ENCODE measurements at regions not wholly inside any gene's neighbourhood (a gene's known extent, or its start where the extent isn't known, plus 50 kb on each side); places are given as distances from the start of the nearest gene placed in this dataset.
"Not testable (repeated sequence)": the region's sequence is repeated elsewhere in the genome, so short reads cannot be mapped to it uniquely, and the experiment has no call there.

DNA sequence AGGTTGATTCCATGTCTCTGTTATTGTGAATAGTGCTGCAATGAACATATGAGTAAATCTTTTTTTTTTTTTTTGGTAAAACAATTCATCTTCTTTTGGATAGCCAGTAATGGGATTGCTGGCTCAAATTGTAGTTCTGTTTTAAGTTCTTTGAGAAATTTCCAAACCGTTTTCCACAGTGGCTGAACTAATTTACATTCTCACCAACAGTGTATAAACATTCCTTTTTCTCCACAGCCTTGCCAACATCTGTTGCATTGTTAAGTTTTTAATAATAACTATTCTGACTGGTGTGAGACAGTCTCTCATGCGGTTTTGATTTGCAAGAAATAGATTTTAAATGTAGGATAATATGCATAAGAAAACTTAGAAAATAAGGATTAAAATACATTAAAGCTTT lies 279.0 kb upstream of the EPHA3 start:
- no peak overlapping the region for H3K27ac ChIP-seq
- TF ChIP-seq, protein P1, sequence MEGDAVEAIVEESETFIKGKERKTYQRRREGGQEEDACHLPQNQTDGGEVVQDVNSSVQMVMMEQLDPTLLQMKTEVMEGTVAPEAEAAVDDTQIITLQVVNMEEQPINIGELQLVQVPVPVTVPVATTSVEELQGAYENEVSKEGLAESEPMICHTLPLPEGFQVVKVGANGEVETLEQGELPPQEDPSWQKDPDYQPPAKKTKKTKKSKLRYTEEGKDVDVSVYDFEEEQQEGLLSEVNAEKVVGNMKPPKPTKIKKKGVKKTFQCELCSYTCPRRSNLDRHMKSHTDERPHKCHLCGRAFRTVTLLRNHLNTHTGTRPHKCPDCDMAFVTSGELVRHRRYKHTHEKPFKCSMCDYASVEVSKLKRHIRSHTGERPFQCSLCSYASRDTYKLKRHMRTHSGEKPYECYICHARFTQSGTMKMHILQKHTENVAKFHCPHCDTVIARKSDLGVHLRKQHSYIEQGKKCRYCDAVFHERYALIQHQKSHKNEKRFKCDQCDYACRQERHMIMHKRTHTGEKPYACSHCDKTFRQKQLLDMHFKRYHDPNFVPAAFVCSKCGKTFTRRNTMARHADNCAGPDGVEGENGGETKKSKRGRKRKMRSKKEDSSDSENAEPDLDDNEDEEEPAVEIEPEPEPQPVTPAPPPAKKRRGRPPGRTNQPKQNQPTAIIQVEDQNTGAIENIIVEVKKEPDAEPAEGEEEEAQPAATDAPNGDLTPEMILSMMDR (conservative IDR thresholded peaks at IDR 0.05): no peak
- no peak for TF ChIP-seq ZFX (IDR thresholded peaks at IDR 0.05)

DNA sequence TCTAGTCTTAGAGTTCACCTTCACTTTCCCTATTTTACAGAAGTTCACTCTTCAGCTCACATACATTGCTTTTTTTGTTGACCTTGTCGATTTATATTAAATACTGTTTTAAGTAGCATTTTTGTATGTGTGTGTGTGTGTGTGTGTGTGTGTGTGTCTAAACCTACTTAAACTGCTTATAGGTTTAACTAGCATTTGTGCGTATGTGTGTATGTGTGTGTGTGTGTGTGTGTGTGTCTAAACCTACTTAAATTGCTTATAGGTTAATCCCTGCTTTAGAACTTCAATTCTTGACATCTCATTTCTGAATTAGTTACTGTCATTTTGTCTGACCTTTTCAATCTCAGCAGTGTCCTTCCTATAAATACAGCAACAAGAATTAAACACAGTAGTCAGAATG lies 254.8 kb upstream of the EPHA3 start:
- TF ChIP-seq, protein P1 (conservative IDR thresholded peaks at IDR 0.05): no peak
- no peak for TF ChIP-seq ZFX (IDR thresholded peaks at IDR 0.05)
- H3K27ac ChIP-seq: no peak overlapping the region

DNA sequence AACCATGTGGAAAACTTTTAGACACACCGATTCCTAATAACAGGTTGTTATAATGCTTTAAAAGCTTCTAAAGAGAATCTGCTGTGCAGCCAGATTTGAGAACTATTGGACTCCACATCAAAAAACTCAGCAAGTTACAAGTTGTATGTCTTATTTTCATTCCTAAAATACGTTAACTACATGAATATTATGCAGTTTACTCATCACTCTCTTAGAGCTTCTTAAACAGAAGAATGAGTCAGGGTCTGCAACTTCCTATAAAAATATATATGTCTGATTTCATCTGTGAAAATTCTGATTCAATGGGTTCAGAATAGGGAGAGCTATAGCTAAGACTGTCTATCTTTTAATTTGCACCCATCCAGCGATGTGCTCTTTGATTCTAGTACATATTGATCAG lies 244.2 kb upstream of the EPHA3 start:
- no peak overlapping the region for H3K27ac ChIP-seq
- TF ChIP-seq ZFX (IDR thresholded peaks at IDR 0.05): no peak
- TF ChIP-seq, protein P1 (conservative IDR thresholded peaks at IDR 0.05): no peak

DNA sequence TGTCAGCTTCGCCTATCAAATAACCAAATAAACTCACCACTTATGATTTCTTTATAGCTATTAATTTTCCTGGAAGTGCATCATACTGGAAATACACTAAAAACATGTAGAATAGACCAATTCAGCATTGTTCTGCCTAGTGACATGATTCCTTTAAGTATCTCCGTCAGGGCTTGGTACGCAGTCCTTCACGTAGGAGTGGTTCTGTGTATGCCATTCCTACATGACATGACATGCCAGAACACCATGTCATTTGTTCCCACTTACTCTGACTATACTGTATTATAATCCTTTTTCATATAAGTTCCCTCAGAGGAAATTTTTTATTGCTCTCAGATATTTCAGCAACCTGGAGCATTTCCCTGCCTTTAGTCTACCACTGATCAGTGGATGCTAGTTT lies 230.7 kb upstream of the EPHA3 start:
- TF ChIP-seq ZFX (IDR thresholded peaks at IDR 0.05): no peak
- TF ChIP-seq, protein P1 (conservative IDR thresholded peaks at IDR 0.05): no peak
- H3K27ac ChIP-seq: no peak overlapping the region

DNA sequence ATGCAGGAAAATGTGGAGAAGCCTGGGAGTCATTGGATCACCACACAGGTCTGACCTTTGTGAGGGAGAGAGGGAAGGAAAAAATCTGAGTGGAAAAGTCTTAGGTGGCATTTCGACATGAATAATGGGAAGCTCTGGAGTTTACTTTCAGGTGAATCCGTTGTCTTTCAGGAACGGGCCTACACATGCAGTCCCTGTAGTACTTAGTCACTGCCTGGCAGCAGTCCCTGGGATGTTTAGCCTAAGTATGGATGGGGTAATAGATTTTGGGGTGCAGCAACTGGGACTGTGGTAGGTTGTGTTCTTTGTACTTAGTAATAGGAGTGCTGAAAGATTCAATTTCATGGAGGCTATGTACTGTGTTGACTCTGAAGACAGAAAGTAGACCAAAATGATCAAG lies 227.5 kb upstream of the EPHA3 start:
- H3K27ac ChIP-seq: no peak overlapping the region
- no peak for TF ChIP-seq ZFX (IDR thresholded peaks at IDR 0.05)
- TF ChIP-seq, protein P1 (conservative IDR thresholded peaks at IDR 0.05): no peak

DNA sequence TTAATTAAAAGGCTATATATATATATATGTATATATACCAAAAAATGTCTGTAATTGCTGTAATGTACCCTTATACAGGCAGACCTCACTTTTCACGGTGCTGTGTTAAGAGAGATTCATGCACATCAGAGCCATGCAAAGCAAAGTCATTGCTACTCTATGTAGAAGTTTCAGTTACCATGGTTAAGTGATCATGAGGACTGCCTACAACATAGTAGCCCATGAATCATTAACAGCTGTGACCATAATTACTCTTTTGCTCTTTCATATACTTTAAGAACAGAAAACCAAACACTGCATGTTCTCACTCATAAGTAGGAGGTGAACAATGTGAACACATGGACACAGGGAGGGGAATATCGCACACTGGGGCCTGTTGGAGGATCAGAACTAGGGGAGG lies 225.3 kb upstream of the EPHA3 start:
- H3K27ac ChIP-seq: no peak overlapping the region
- TF ChIP-seq ZFX (IDR thresholded peaks at IDR 0.05): no peak
- TF ChIP-seq, protein P1 (conservative IDR thresholded peaks at IDR 0.05): no peak

DNA sequence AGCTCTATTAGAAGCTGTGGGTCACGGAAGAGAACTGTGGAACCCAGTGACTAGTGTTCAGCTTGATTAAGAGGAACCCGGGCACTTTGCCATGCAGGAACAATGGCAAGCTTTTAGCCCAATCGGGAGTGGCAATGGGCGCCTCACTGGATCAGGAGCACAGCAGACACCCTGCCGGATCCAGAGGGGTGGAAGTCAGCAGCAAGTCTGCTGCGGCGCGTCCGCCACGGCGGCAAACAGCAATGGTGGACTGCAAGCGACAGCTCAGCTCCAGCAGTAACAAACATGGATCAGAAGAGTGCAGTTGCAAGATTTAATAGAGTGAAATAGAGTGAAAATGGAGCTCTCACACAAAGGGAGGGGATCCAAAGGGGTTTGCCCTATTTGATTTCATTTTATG lies 220.8 kb upstream of the EPHA3 start:
- H3K27ac ChIP-seq: not testable (repeated sequence)

DNA sequence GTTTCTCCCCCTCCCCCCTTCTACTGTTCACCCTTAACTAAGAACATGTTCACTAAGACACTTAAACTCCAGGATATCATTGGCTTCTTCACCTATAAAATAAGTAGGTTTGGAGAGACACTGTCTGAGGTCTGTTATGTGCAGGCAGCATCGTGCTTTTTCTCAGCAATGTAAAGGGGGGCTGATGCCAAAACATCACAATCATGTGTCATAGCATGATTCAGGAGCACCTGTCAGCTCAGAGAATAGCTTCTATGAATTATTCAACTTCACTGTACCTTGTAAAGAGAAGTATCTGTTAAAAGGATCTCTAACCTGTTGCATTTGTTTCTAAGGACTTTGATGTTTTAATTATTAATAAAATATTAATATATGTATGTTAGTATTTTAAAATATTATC lies 211.4 kb upstream of the EPHA3 start:
- TF ChIP-seq ZFX (IDR thresholded peaks at IDR 0.05): no peak
- TF ChIP-seq, protein P1 (conservative IDR thresholded peaks at IDR 0.05): no peak
- no peak overlapping the region for H3K27ac ChIP-seq

All from C4-2B (cell line).